Thymus (tissue), 11 donors: ENCODE measurements at regions not wholly inside any gene's neighbourhood (a gene's known extent, or its start where the extent isn't known, plus 50 kb on each side); places are given as distances from the start of the nearest gene placed in this dataset.
"Not testable (repeated sequence)": the region's sequence is repeated elsewhere in the genome, so short reads cannot be mapped to it uniquely, and the experiment has no call there.

Experiments
- DNase-seq, 9 donors: peaks; one replicate each; pipeline ENCODE4 v3.0.0-alpha.2; 2013; ENCODE audit warnings: low spot score in 9 of 9, low read depth in 6 of 9, missing footprints in 1 of 9
- H3K27ac ChIP-seq, 2 donors: one replicate each; pipeline ENCODE4 v1.5.1; 2013; ENCODE audit warnings: control low read depth in 1 of 2, low read depth in 1 of 2, low read length in 1 of 2, mild to moderate bottlenecking in 1 of 2, moderate library complexity in 1 of 2
- H3K27me3 ChIP-seq, 2 donors: one replicate each; pipeline ENCODE4 v1.5.1; 2013; ENCODE audit warnings: low read length in 1 of 2; ENCODE audit not compliant: control insufficient read depth in 2 of 2, insufficient read depth in 1 of 2
- H3K36me3 ChIP-seq, 2 donors: one replicate each; pipeline ENCODE4 v1.5.1; 2013; ENCODE audit warnings: low read length in 1 of 2, mild to moderate bottlenecking in 1 of 2, moderate library complexity in 1 of 2; ENCODE audit not compliant: control insufficient read depth in 2 of 2, insufficient read depth in 2 of 2
- H3K4me1 ChIP-seq, 2 donors: one replicate each; pipeline ENCODE4 v1.5.1; 2013; ENCODE audit warnings: low read length in 2 of 2; ENCODE audit not compliant: control insufficient read depth in 2 of 2, insufficient read depth in 2 of 2
- H3K4me3 ChIP-seq, 2 donors: one replicate each; pipeline ENCODE4 v1.5.1; 2013; ENCODE audit warnings: low read length in 2 of 2, control low read depth in 1 of 2, mild to moderate bottlenecking in 1 of 2
- H3K9me3 ChIP-seq, 2 donors: one replicate each; pipeline ENCODE4 v1.5.1; 2013; ENCODE audit warnings: low read length in 1 of 2, mild to moderate bottlenecking in 1 of 2; ENCODE audit not compliant: control insufficient read depth in 2 of 2, insufficient read depth in 1 of 2
- WGBS: extraction: QIAGEN DNeasy Blood & Tissue Kit; methylation state at CpG from one replicate; pipeline ENCODE4 v1.1.7; 2013; 5-methylcytosine and 5-hydroxymethylcytosine counted together
- donor health status: healthy.

DNA sequence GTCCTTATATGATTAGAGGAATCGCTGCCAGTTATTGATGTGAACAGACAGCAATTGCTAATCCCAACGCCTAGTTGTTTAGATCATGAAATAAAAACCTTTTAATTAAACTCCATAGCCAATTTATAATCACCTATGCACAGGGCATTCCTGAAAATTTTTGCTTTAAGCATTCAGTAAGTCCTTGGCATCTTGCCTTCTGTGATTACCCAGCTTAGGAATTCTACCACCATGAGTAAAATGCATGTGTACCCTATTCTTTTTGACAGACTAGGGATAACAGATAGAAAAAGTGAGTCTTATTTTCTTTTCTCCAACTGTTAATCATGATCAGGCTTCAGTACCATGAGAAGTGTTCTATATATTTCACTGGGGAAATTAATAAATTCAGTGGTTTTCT, 995.3 kb upstream of the GRIA3 start:
- Histone ChIP-seq H3K9me3 (peaks cover 0 to 3% of the 10 kb centered on the region in 2 donors), H3K4me1 (no peaks in the 10 kb centered on the region), H3K27ac (no peak overlapping the region), H3K27me3 (no peaks in the 10 kb centered on the region), H3K4me3 (no peak overlapping the region), H3K36me3 (no peaks in the 10 kb centered on the region)
- WGBS, result 86% methylated on average over 2 of the region's 2 CpGs
- no peak for DNase-seq

DNA sequence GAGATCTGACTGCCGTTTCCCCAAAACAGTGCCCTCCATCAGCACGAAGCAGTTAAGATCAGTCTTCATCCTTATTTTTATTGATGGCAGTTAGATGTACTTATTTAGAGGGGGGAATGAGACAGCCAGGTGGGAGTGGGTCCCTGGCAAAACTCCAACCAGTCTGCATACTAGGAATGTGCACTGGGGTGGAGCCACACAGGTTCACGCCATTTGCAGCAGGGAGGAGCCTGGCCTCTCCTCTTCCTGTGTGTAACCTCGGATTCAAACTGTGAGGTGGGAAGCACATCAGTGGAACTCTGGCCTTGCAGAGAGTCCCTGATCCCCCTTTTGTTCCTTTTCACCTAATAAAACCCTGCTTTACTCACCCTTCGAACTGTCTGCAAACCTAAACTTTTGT, 987.7 kb upstream of the GRIA3 start:
- Histone ChIP-seq H3K36me3 (no peaks in the 10 kb centered on the region), H3K9me3 (no peaks in the 10 kb centered on the region), H3K27me3 (no peaks in the 10 kb centered on the region), H3K27ac (no peak overlapping the region), H3K4me3 (no peak overlapping the region), H3K4me1 (no peaks in the 10 kb centered on the region)
- DNase-seq, result no peak
- 78% methylated on average over 5 of the region's 5 CpGs for WGBS

DNA sequence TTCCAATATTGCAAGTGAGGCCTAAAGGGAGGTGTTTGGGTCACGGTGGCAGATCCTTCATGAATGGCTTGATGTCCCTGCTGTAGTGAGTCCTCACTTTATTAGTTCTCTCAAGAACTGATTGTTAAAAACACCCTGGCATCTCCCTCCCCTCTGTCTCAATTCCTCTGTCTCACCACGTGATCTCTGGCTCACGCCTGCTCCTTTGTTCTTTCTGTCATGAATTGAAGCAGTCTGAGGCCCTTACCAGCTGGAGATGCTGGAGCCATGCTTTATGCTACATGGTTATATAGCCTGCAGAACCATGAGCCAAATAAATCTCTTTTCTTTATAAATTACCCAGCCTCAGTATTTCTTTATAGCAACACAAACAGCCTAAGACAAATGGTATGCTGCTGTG, 980.7 kb upstream of the GRIA3 start:
- no peaks in the 10 kb centered on the region for H3K4me1 ChIP-seq
- no peak for DNase-seq
- WGBS, result 66% methylated on average over 3 of the region's 3 CpGs
- H3K36me3 ChIP-seq, result no peaks in the 10 kb centered on the region
- H3K27me3 ChIP-seq, result no peaks in the 10 kb centered on the region
- no peak overlapping the region for H3K27ac ChIP-seq
- H3K4me3 ChIP-seq, result no peak overlapping the region
- no peaks in the 10 kb centered on the region for H3K9me3 ChIP-seq

DNA sequence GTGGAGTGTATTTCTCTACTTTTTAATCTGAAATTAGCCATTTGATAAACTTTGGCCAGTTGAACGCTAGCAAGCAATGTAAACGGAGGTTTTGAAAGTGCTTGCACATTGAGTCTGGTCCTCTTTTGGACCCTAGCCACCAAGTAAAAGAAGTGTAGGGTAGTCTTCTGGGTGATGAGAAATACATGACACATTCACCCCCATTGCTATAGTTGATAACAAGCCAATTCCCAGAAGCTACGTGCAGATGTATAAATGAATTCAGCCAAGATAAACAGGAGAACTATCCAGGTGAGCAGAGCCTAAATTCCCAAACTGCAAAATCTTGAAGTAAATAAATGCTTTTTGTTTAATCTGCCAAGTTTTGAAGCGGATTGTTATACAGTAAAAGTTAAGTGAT, 965.4 kb upstream of the GRIA3 start:
- no peak for DNase-seq
- Histone ChIP-seq H3K27me3 (no peaks in the 10 kb centered on the region), H3K27ac (no peak overlapping the region), H3K4me3 (no peak overlapping the region), H3K36me3 (no peaks in the 10 kb centered on the region), H3K4me1 (no peaks in the 10 kb centered on the region), H3K9me3 (peaks cover 0 to 4% of the 10 kb centered on the region in 2 donors)
- 91% methylated on average over 4 of the region's 4 CpGs for WGBS

DNA sequence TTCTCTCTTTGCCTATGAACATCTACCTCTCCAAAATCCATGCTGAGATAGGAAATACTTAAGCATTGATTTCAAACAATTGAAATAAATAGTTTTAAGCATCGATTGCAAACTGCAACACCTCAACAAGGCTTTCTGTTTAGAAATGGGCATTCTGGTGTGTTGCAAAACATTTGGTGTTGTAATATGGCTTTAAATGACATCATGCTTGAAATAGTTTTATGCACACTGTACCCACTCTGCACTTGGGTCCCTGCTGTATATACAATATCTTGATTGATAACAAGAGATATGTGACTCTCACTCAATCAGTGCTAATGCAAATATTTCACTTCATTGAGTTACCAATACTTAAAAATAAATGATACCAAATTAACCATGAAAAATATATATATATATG, 964.9 kb upstream of the GRIA3 start:
- Histone ChIP-seq H3K4me3 (no peak overlapping the region), H3K27ac (no peak overlapping the region), H3K9me3 (peaks cover 0 to 4% of the 10 kb centered on the region in 2 donors), H3K36me3 (no peaks in the 10 kb centered on the region), H3K4me1 (no peaks in the 10 kb centered on the region), H3K27me3 (no peaks in the 10 kb centered on the region)
- 92% methylated on average over 1 of the region's 1 CpG for WGBS
- no peak for DNase-seq

DNA sequence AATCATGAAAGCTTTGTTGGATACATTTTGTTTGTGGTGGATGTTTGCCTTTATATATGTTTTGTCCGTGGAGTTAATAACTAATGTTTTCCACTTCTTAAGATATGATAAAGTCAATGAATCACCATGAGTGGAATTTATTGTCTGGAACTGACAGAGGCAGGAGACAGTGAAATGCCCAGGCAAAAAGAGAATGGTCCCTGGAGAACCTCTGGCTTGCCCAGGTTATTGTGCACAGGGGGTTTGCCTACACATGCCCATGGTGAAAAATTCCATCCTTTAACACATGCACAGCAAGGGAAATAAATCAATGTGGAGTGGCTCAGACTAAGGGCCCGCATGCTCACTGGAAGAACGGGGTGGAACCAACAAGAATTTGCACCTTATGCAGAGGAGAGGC, 964.3 kb upstream of the GRIA3 start:
- no peaks in the 10 kb centered on the region for H3K4me1 ChIP-seq

DNA sequence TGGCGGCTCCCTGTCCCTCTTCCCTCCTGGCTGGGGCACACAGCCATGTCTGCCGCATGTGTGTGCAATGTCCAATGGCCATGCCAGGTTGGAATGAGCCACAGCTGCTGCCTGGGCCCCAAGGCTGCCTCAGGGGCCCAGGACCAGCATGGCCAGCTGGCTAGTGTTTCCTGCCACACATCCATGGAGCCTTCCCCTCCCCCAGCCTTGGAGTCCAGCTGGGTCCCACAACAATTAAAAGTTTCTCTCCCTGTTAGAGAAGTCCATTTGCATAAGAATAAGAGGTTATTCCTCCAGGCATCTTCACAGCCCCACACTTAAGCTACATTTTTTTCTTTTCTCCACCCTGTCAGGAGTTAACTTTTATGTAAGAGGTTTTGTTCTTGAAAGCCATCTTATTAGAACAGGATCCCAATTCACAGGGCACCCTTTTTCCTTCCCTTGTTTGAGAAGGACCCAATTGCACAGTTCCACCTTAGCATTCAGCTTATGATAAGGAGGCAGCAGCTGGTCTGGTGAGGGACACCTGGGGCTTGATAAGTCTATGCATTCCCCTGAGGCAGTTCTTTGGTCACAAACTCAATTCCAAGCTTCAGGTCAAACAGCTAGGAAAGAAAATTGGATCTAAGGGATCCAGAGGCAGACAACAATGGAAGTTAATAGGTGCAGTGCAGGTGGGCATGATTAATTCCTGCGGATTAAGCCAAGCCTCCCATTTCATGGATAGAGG, 963.3 kb upstream of the GRIA3 start:
- 54% methylated on average over 3 of the region's 3 CpGs for WGBS
- Histone ChIP-seq H3K9me3 (peaks cover 0 to 4% of the 10 kb centered on the region in 2 donors), H3K27me3 (no peaks in the 10 kb centered on the region), H3K4me1 (no peaks in the 10 kb centered on the region), H3K36me3 (no peaks in the 10 kb centered on the region), H3K27ac (no peak overlapping the region), H3K4me3 (no peak overlapping the region)
- no peak for DNase-seq

More for the DNA sequence above, 964.3 kb upstream of the GRIA3 start:
- H3K36me3 ChIP-seq, result no peaks in the 10 kb centered on the region
- H3K9me3 ChIP-seq, result peaks cover 0 to 4% of the 10 kb centered on the region in 2 donors
- H3K4me3 ChIP-seq, result no peak overlapping the region
- DNase-seq, result no peak
- WGBS, result 86% methylated on average over 3 of the region's 3 CpGs
- no peak overlapping the region for H3K27ac ChIP-seq
- no peaks in the 10 kb centered on the region for H3K27me3 ChIP-seq

DNA sequence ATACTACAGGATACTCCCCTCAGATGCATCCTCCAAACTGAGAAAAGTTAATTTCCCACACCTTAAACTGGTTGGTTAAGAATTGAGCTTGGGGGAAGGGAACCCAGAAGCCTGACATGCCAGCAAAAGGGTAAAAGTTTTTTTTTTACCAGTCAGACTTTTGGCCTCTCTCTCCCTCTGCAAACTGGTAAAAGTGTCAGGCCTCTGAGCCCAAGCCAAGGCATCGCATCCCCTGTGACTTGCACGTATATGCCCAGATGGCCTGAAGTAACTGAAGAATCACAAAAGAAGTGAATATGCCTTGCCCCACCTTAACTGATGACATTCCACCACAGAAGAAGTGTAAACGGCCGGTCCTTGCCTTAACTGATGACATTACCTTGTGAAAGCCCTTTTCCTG, 962.3 kb upstream of the GRIA3 start:
- H3K36me3 ChIP-seq, H3K4me1 ChIP-seq, DNase-seq, H3K4me3 ChIP-seq, H3K27ac ChIP-seq, H3K27me3 ChIP-seq, H3K9me3 ChIP-seq: not testable (repeated sequence)
- WGBS, result 38% methylated on average over 4 of the region's 4 CpGs

DNA sequence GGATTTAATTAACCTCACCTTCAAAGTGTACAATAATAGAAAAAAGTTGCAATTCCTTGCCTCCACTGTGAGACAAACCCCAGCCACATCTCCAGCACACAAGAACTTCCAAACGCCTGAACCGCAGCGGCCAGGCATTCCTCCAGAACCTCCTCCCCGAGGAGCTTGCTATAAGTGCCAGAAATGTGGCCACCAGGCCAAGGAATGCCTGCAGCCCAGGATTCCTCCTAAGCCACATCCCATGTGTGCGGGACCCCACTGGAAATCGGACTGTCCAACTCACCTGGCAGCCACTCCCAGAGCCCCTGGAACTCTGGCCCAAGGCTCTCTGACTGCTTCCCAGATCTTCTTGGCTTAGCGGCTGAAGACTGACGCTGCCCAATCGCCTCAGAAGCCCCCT, 959.9 kb upstream of the GRIA3 start:
- H3K27me3 ChIP-seq, DNase-seq, H3K4me3 ChIP-seq, H3K36me3 ChIP-seq, H3K27ac ChIP-seq, H3K4me1 ChIP-seq, H3K9me3 ChIP-seq: not testable (repeated sequence)
- WGBS, result 71% methylated on average over 9 of the region's 9 CpGs

DNA sequence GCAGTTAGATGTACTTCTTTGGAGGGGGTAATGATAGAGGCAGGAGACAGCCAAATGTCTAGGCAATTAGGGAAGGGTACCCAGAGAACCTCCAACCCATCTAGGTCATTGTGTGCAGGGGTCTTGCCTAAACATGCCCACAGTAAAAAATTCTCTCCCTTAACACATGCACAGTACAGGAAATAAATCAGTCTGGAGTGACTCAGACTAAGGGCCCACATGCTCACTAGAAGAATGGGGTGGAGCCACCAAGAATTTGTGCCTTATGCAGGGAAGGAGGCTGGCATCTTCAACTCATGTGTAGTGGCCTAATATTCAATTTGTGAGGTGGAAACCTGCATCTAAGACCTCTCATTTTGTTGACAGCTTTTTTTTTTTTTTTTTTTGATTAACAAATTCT, 945.3 kb upstream of the GRIA3 start:
- Histone ChIP-seq H3K9me3 (no peaks in the 10 kb centered on the region), H3K36me3 (no peaks in the 10 kb centered on the region), H3K4me1 (no peaks in the 10 kb centered on the region), H3K27ac (no peak overlapping the region), H3K4me3 (no peak overlapping the region), H3K27me3 (no peaks in the 10 kb centered on the region)
- no peak for DNase-seq
